ENCODE measurements at regions not wholly inside any gene's neighbourhood (a gene's known extent, or its start where the extent isn't known, plus 50 kb on each side); places are given as distances from the start of the nearest gene placed in this dataset.

- H3K27ac ChIP-seq (ENCODE audit: low read length in 2 of 2): no peak overlapping the region
- H3K27me3 ChIP-seq (replicated peaks in 1 of 4; ENCODE audit: control extremely low read depth in 1 of 4, control insufficient read depth in 3 of 4, insufficient read depth in 4 of 4, low read length in 3 of 4): no peaks in the 10 kb centered on the region
- no peak for TF ChIP-seq EZH2 (IDR thresholded peaks at IDR 0.05; ENCODE audit: borderline replicate concordance, insufficient read depth, low read depth, low read length, poor library complexity, severe bottlenecking)
- no peak for TF ChIP-seq CTCF (IDR thresholded peaks at IDR 0.05)
- Mint-ChIP-seq H3K27ac (no peak overlapping the region), H3K9me3 (ENCODE audit: insufficient read depth) (no peaks in the 10 kb centered on the region), H3K27me3 (no peaks in the 10 kb centered on the region), H3K4me1 (no peaks in the 10 kb centered on the region), H3K4me3 (no peak overlapping the region)
- intact Hi-C loops (cut with micrococcal nuclease): no loop called here
- no peak overlapping the region for H3K4me3 ChIP-seq (ENCODE audit: control extremely low read depth in 1 of 5, extremely low read depth in 1 of 5, insufficient read depth in 1 of 5, low read depth in 2 of 5, low read length in 4 of 5)
- ChIA-PET CTCF (no interaction called here), POLR2A (no interaction called here)
- no peak overlapping the region for H3K9ac ChIP-seq (ENCODE audit: low read length)
- no peak overlapping the region for H2AFZ ChIP-seq (ENCODE audit: insufficient read depth, low read depth, low read length, poor library complexity, severe bottlenecking)
- no peak overlapping the region for H3K4me2 ChIP-seq (replicated peaks; ENCODE audit: low read depth, low read length, poor library complexity, severe bottlenecking)
- no peaks in the 10 kb centered on the region for H3K36me3 ChIP-seq (replicated peaks in 1 of 2; ENCODE audit: control extremely low read depth in 1 of 2, control insufficient read depth in 1 of 2, extremely low read depth in 1 of 2, insufficient read depth in 2 of 2, low read length in 1 of 2)
- no peaks in the 10 kb centered on the region for H3K9me3 ChIP-seq (ENCODE audit: control extremely low read depth in 1 of 3, control insufficient read depth in 2 of 3, insufficient read depth in 1 of 3, low read length in 2 of 3)
- no peaks in the 10 kb centered on the region for H4K20me1 ChIP-seq (ENCODE audit: control insufficient read depth, insufficient read depth, low read length, poor library complexity, severe bottlenecking)
- ATAC-seq (ENCODE audit: low read depth): no peak
- DNase-seq: no peak
- no CpG with 5 or more reads among the region's 4 CpGs for WGBS (ENCODE audit: insufficient coverage)
- no peaks in the 10 kb centered on the region for H3K4me1 ChIP-seq (ENCODE audit: control insufficient read depth in 2 of 2, insufficient read depth in 2 of 2, low read length in 2 of 2)
- no peaks in the 10 kb centered on the region for H3K79me2 ChIP-seq (ENCODE audit: control insufficient read depth, insufficient read depth, low read length)
Measured at GRCh38 chr15:47384341-47384740, 333.0 kb upstream of the SEMA6D start.

- H3K27me3 Mint-ChIP-seq: no peaks in the 10 kb centered on the region
- no peak overlapping the region for H3K27ac Mint-ChIP-seq
- ChIA-PET POLR2A (no interaction called here), CTCF (no interaction called here)
- DNase-seq: no peak
- H3K79me2 ChIP-seq (ENCODE audit: control insufficient read depth, insufficient read depth, low read length): no peaks in the 10 kb centered on the region
- H3K36me3 ChIP-seq (replicated peaks in 1 of 2; ENCODE audit: control extremely low read depth in 1 of 2, control insufficient read depth in 1 of 2, extremely low read depth in 1 of 2, insufficient read depth in 2 of 2, low read length in 1 of 2): no peaks in the 10 kb centered on the region
- no peak overlapping the region for H3K27ac ChIP-seq (ENCODE audit: low read length in 2 of 2)
- ATAC-seq (ENCODE audit: low read depth): no peak
- no peak overlapping the region for H3K9ac ChIP-seq (ENCODE audit: low read length)
- no peak overlapping the region for H2AFZ ChIP-seq (ENCODE audit: insufficient read depth, low read depth, low read length, poor library complexity, severe bottlenecking)
- H4K20me1 ChIP-seq (ENCODE audit: control insufficient read depth, insufficient read depth, low read length, poor library complexity, severe bottlenecking): no peaks in the 10 kb centered on the region
- H3K27me3 ChIP-seq (replicated peaks in 1 of 4; ENCODE audit: control extremely low read depth in 1 of 4, control insufficient read depth in 3 of 4, insufficient read depth in 4 of 4, low read length in 3 of 4): no peaks in the 10 kb centered on the region
- no peak overlapping the region for H3K4me3 ChIP-seq (ENCODE audit: control extremely low read depth in 1 of 5, extremely low read depth in 1 of 5, insufficient read depth in 1 of 5, low read depth in 2 of 5, low read length in 4 of 5)
- intact Hi-C loops (cut with micrococcal nuclease): no loop called here
- no peak overlapping the region for H3K4me3 Mint-ChIP-seq
- no peaks in the 10 kb centered on the region for H3K9me3 ChIP-seq (ENCODE audit: control extremely low read depth in 1 of 3, control insufficient read depth in 2 of 3, insufficient read depth in 1 of 3, low read length in 2 of 3)
- no peaks in the 10 kb centered on the region for H3K9me3 Mint-ChIP-seq (ENCODE audit: insufficient read depth)
- no peaks in the 10 kb centered on the region for H3K4me1 Mint-ChIP-seq
- H3K4me1 ChIP-seq (ENCODE audit: control insufficient read depth in 2 of 2, insufficient read depth in 2 of 2, low read length in 2 of 2): no peaks in the 10 kb centered on the region
- no peak for TF ChIP-seq CTCF (IDR thresholded peaks at IDR 0.05)
- TF ChIP-seq EZH2 (IDR thresholded peaks at IDR 0.05; ENCODE audit: borderline replicate concordance, insufficient read depth, low read depth, low read length, poor library complexity, severe bottlenecking): no peak
- no CpG with 5 or more reads among the region's 2 CpGs for WGBS (ENCODE audit: insufficient coverage)
- H3K4me2 ChIP-seq (replicated peaks; ENCODE audit: low read depth, low read length, poor library complexity, severe bottlenecking): no peak overlapping the region
Measured at GRCh38 chr15:47384776-47385175, 332.5 kb upstream of the SEMA6D start.

Data from B cell (primary cell).